B cell (primary cell): ENCODE measurements at regions not wholly inside any gene's neighbourhood (a gene's known extent, or its start where the extent isn't known, plus 50 kb on each side); places are given as distances from the start of the nearest gene placed in this dataset.
"Not testable (repeated sequence)": the region's sequence is repeated elsewhere in the genome, so short reads cannot be mapped to it uniquely, and the experiment has no call there.

ENCODE experiments used
- ATAC-seq: fragments of 200-7000 bp; cut with Tn5 transposase; one replicate; pipeline ENCODE4 v1.10.0; 2021; ENCODE audit warnings: low read depth, mild to moderate bottlenecking, moderate number of reproducible peaks, moderate library complexity
- CTCF ChIA-PET: fragments of 350-600 bp; sonication (Branson Sonifier 250); formaldehyde crosslinking; loops from one replicate; lab custom pipeline; 2021; ENCODE audit warnings: antibody characterized with exemption, inconsistent platforms; lab: Charles Lee
- POLR2A ChIA-PET: fragments of 350-600 bp; sonication (Branson Sonifier 250); formaldehyde crosslinking; loops from one replicate; lab custom pipeline; 2021; ENCODE audit warnings: antibody characterized with exemption; lab: Charles Lee
- DNase-seq: peaks from one replicate; pipeline ENCODE4 v3.0.0; 2013
- H2AFZ ChIP-seq: 2 replicates; pipeline ENCODE4 v1.6.1; 2012; ENCODE audit warnings: mild to moderate bottlenecking, low read depth, low read length; ENCODE audit not compliant: insufficient read depth, poor library complexity, severe bottlenecking
- H3K27ac ChIP-seq, 2 donors: 1 replicate in 1 of 2; 2 replicates in 1 of 2; pipeline ENCODE4 v1.5.1; 2012 to 2013; ENCODE audit warnings: low read length in 2 of 2, mild to moderate bottlenecking in 2 of 2, moderate library complexity in 1 of 2
- H3K27me3 ChIP-seq, 4 experiments: fragments of 200-600 bp in 1 of 4; sonication (generic) in 1 of 4; replicated peaks in 1 of 4; 1 replicate in 2 of 4; 2 replicates in 2 of 4; pipeline versions ENCODE4 v1.6.1 to v1.7.0; 2013 to 2016; ENCODE audit warnings: low read length in 3 of 4, mild to moderate bottlenecking in 2 of 4, mixed read lengths in 1 of 4, moderate library complexity in 1 of 4; ENCODE audit not compliant: insufficient read depth in 4 of 4, control insufficient read depth in 3 of 4; ENCODE audit errors: control extremely low read depth in 1 of 4
- H3K36me3 ChIP-seq, 2 experiments: replicated peaks in 1 of 2; 1 replicate in 1 of 2; 2 replicates in 1 of 2; pipeline versions ENCODE4 v1.6.1 to v1.7.1; 2013; ENCODE audit warnings: low read length in 1 of 2; ENCODE audit not compliant: insufficient read depth in 2 of 2, control insufficient read depth in 1 of 2; ENCODE audit errors: control extremely low read depth in 1 of 2, extremely low read depth in 1 of 2
- H3K4me1 ChIP-seq, 2 donors: fragments of 200-600 bp in 1 of 2; sonication (generic) in 1 of 2; 1 replicate in 1 of 2; 2 replicates in 1 of 2; pipeline versions ENCODE4 v1.5.1 to v1.6.1; 2013 to 2017; ENCODE audit warnings: low read length in 2 of 2; ENCODE audit not compliant: control insufficient read depth in 2 of 2, insufficient read depth in 2 of 2
- H3K4me2 ChIP-seq: replicated peaks from 2 replicates; pipeline ENCODE3; 2012; ENCODE audit warnings: mild to moderate bottlenecking, low read depth, low read length; ENCODE audit not compliant: poor library complexity, severe bottlenecking
- H3K4me3 ChIP-seq, 5 experiments: fragments of 200-600 bp in 1 of 5; sonication (generic) in 1 of 5; 1 replicate in 3 of 5; 2 replicates in 2 of 5; pipeline versions ENCODE4 v1.5.1 to v1.7.0; 2011 to 2016; ENCODE audit warnings: low read length in 4 of 5, mild to moderate bottlenecking in 4 of 5, low read depth in 2 of 5, control low read depth in 1 of 5, moderate library complexity in 1 of 5; ENCODE audit not compliant: insufficient read depth in 1 of 5; ENCODE audit errors: control extremely low read depth in 1 of 5, extremely low read depth in 1 of 5
- H3K79me2 ChIP-seq: fragments of 200-600 bp; sonication (generic); one replicate; pipeline ENCODE4 v1.6.0; 2016; ENCODE audit warnings: low read length; ENCODE audit not compliant: control insufficient read depth, insufficient read depth
- H3K9ac ChIP-seq: fragments of 200-600 bp; sonication (generic); 2 replicates; pipeline ENCODE4 v1.6.1; 2017; ENCODE audit warnings: mild to moderate bottlenecking, low read length, moderate library complexity
- H3K9me3 ChIP-seq, 3 donors: one replicate each; pipeline versions ENCODE4 v1.6.1 to v1.7.1; 2013; ENCODE audit warnings: low read length in 2 of 3; ENCODE audit not compliant: control insufficient read depth in 2 of 3, insufficient read depth in 1 of 3; ENCODE audit errors: control extremely low read depth in 1 of 3
- H4K20me1 ChIP-seq: 2 replicates; pipeline ENCODE4 v1.6.0; 2012; ENCODE audit warnings: mild to moderate bottlenecking, low read length; ENCODE audit not compliant: insufficient read depth, control insufficient read depth, poor library complexity, severe bottlenecking
- H3K27ac Mint-ChIP-seq: one replicate; pipeline ENCODE4 v1.8.0; 2021; ENCODE audit warnings: mixed read lengths
- H3K27me3 Mint-ChIP-seq: one replicate; pipeline ENCODE4 v1.8.0; 2021; ENCODE audit warnings: mixed read lengths
- H3K4me1 Mint-ChIP-seq: one replicate; pipeline ENCODE4 v1.8.0; 2021; ENCODE audit warnings: mixed read lengths
- H3K4me3 Mint-ChIP-seq: one replicate; pipeline ENCODE4 v1.8.0; 2021; ENCODE audit warnings: mixed read lengths
- H3K9me3 Mint-ChIP-seq: one replicate; pipeline ENCODE4 v1.8.0; 2022; ENCODE audit warnings: mixed read lengths; ENCODE audit not compliant: insufficient read depth
- EZH2 ChIP-seq: IDR thresholded peaks from 2 replicates; pipeline ENCODE4 v1.6.1; 2012; ENCODE audit warnings: borderline replicate concordance, low read depth, mild to moderate bottlenecking, moderate library complexity, low read length; ENCODE audit not compliant: insufficient read depth, poor library complexity, severe bottlenecking
- WGBS: methylation state at CpG from one replicate; pipeline ENCODE4 v1.1.5; 2013; ENCODE audit warnings: missing lambda C conversion rate; ENCODE audit not compliant: insufficient coverage; 5-methylcytosine and 5-hydroxymethylcytosine counted together
- intact Hi-C: fragments of 100-400 bp; cut with micrococcal nuclease; formaldehyde crosslinking; loops from one replicate; pipeline ENCODE4 v1.10.0; 2022
- TF ChIP-seq, protein P1 (sequence below): fragments of 200-600 bp; IDR thresholded peaks from one replicate; pipeline ENCODE4 v1.8.0; 2022; ENCODE audit warnings: antibody characterized with exemption, mild to moderate bottlenecking

DNA sequence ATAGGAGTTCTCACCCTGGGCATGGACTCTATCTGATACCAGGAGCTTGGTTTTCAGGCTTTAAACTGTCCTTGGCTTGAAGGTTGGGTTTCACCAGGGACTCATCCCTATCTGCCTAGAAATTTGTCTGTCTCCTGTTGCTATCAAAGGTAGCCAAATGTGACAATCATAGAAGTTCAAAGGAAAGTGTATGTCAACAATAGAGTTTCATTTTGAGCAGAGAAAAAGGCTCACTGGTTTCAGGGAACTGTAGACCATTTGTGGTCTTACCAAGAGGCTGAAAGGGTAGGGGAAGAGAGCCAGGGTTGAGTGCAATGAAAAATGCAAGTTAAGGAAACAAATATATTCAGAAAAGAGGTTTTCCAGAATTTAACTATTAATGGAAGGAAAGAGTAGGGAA, 966.8 kb upstream of the CITED2 start:
- Mint-ChIP-seq H3K4me1 (no peaks in the 10 kb centered on the region), H3K27ac (no peak overlapping the region), H3K27me3 (no peaks in the 10 kb centered on the region), H3K9me3 (peaks cover 3% of the 10 kb centered on the region), H3K4me3 (no peak overlapping the region)
- no peaks in the 10 kb centered on the region for H3K27me3 ChIP-seq
- H3K9me3 ChIP-seq: no peaks in the 10 kb centered on the region
- H3K4me2 ChIP-seq: no peak overlapping the region
- intact Hi-C loops: no loop called here
- no peak overlapping the region for H3K9ac ChIP-seq
- no peak overlapping the region for H3K27ac ChIP-seq
- TF ChIP-seq EZH2: no peak
- TF ChIP-seq, protein P1, sequence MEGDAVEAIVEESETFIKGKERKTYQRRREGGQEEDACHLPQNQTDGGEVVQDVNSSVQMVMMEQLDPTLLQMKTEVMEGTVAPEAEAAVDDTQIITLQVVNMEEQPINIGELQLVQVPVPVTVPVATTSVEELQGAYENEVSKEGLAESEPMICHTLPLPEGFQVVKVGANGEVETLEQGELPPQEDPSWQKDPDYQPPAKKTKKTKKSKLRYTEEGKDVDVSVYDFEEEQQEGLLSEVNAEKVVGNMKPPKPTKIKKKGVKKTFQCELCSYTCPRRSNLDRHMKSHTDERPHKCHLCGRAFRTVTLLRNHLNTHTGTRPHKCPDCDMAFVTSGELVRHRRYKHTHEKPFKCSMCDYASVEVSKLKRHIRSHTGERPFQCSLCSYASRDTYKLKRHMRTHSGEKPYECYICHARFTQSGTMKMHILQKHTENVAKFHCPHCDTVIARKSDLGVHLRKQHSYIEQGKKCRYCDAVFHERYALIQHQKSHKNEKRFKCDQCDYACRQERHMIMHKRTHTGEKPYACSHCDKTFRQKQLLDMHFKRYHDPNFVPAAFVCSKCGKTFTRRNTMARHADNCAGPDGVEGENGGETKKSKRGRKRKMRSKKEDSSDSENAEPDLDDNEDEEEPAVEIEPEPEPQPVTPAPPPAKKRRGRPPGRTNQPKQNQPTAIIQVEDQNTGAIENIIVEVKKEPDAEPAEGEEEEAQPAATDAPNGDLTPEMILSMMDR: no peak
- no peaks in the 10 kb centered on the region for H3K79me2 ChIP-seq
- ChIA-PET CTCF (no interaction called here), POLR2A (no interaction called here)
- H4K20me1 ChIP-seq: no peaks in the 10 kb centered on the region
- H3K4me1 ChIP-seq: peaks cover 0 to 3% of the 10 kb centered on the region in 2 donors
- no peak for ATAC-seq
- no peak for DNase-seq
- no peak overlapping the region for H2AFZ ChIP-seq
- no peak overlapping the region for H3K4me3 ChIP-seq
- no peaks in the 10 kb centered on the region for H3K36me3 ChIP-seq

DNA sequence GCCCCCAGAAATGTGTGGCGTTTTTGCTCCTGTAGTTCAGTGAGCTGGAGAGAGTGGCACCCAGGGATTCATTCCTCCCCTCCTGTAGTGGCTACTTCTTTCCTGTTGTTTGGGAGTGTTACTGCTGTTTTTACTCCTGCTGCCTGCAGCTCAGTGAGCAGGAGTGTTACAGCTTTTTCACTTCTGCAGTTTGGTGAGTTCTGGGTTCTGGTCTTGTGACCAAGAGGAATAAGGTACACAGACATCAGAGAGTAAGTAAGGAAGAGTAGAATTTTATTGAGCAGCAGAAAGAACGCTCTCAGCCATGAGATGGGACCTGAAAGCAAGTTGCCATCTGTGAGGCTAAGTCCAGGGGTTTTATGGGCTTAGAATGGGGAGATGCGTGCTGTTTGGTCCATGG, 966.3 kb upstream of the CITED2 start:
- ATAC-seq (no peak), DNase-seq (no peak)
- POLR2A ChIA-PET: no interaction called here
- Mint-ChIP-seq H3K27me3 (no peaks in the 10 kb centered on the region), H3K4me1 (no peaks in the 10 kb centered on the region), H3K9me3 (peaks cover 3% of the 10 kb centered on the region), H3K27ac (no peak overlapping the region), H3K4me3 (no peak overlapping the region)
- H3K27me3 ChIP-seq: no peaks in the 10 kb centered on the region
- H3K9me3 ChIP-seq: no peaks in the 10 kb centered on the region
- H3K4me3 ChIP-seq: no peak overlapping the region
- intact Hi-C loops: no loop called here
- no peak for TF ChIP-seq EZH2
- TF ChIP-seq, protein P1: no peak
- no peak overlapping the region for H3K27ac ChIP-seq
- no peak overlapping the region for H3K9ac ChIP-seq
- no peak overlapping the region for H2AFZ ChIP-seq
- 84% methylated on average over 2 of the region's 3 CpGs for WGBS
- H3K4me1 ChIP-seq: peaks cover 0 to 3% of the 10 kb centered on the region in 2 donors
- no peaks in the 10 kb centered on the region for H3K36me3 ChIP-seq
- CTCF ChIA-PET: no interaction called here
- no peaks in the 10 kb centered on the region for H4K20me1 ChIP-seq
- no peaks in the 10 kb centered on the region for H3K79me2 ChIP-seq
- H3K4me2 ChIP-seq: no peak overlapping the region

DNA sequence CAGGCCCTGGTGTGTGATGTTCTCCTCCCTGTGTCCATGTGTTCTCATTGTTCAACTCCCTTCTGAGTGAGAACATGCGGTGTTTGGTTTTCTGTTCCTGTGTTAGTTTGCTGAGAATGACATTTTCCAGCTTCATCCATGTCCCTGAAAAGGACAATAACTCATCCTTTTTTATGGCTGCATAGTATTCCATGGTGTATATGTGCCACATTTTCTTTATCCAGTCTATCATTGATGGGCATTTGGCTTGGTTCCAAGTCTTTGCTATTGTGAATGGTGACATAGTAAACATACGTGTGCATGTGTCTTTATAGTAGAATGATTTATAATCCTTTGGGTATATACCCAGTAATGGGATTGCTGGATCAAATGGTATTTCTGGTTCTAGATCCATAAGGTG, 964.6 kb upstream of the CITED2 start:
- H3K9me3 ChIP-seq, H3K27me3 Mint-ChIP-seq, H3K9me3 Mint-ChIP-seq, H4K20me1 ChIP-seq, DNase-seq, ATAC-seq, POLR2A ChIA-PET, H3K4me3 Mint-ChIP-seq, H3K4me1 Mint-ChIP-seq, H3K79me2 ChIP-seq, H3K4me2 ChIP-seq, intact Hi-C loops, H3K36me3 ChIP-seq, H3K4me3 ChIP-seq, H3K27ac ChIP-seq, H3K27ac Mint-ChIP-seq, CTCF ChIA-PET, H3K9ac ChIP-seq, H3K4me1 ChIP-seq, H3K27me3 ChIP-seq, H2AFZ ChIP-seq: not testable (repeated sequence)
- WGBS: 100% methylated on average over 1 of the region's 2 CpGs
